PC-9 (cell line): ENCODE measurements at regions not wholly inside any gene's neighbourhood (a gene's known extent, or its start where the extent isn't known, plus 50 kb on each side); places are given as distances from the start of the nearest gene placed in this dataset.

Experiments
- CTCF ChIP-seq: fragments of 200-600 bp; sonication (generic); conservative IDR thresholded peaks from 2 replicates; pipeline ENCODE4 v1.6.1; 2017; ENCODE audit warnings: mixed run types, antibody characterized with exemption, mild to moderate bottlenecking, moderate library complexity
- EZH2 ChIP-seq: fragments of 200-600 bp; sonication (generic); IDR thresholded peaks from 2 replicates; pipeline ENCODE4 v1.8.0; 2017; ENCODE audit warnings: antibody characterized with exemption, low read depth

DNA sequence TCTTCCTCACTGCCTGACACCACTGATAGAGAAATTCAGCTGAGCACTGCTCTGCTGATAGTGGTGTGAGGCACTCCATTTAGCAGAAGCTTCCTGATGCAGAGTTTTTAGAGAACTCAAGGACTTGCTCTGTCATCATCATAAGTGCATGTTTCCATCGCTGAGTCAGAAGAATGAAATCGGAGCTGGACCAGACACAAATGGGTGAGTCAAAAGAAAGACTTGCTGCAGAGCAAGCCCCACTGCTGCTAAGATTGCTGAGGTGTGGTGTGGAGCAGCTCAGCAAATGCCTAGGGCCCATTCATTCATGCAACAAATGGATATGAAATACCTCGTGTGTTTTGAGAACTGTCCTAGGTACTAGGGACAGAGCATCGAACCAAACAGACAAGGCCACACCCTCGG is 410.2 kb upstream of the SLC30A5 start:
- TF ChIP-seq EZH2 (no peak), CTCF (no peak)
